NCI-H510A treated with DMSO at 0.1 percent for 48 hours (cell line): ENCODE measurements at regions not wholly inside any gene's neighbourhood (a gene's known extent, or its start where the extent isn't known, plus 50 kb on each side); places are given as distances from the start of the nearest gene placed in this dataset.
"Not testable (repeated sequence)": the region's sequence is repeated elsewhere in the genome, so short reads cannot be mapped to it uniquely, and the experiment has no call there.

Experiments used
- DNase-seq: peaks from one replicate; lab custom pipeline; 2025; lab: John Stamatoyannopoulos, UW

- no peak for DNase-seq
These were observed 369.9 kb upstream of the NRP1 start for GRCh38 chr10:33704214-33704830.

- DNase-seq = no peak
These were observed 369.2 kb upstream of the NRP1 start for GRCh38 chr10:33703501-33704213.

GRCh38 chr10:33698033-33698432, 363.6 kb upstream of the NRP1 start:
- no peak for DNase-seq

- DNase-seq = no peak
These were observed 362.5 kb upstream of the NRP1 start for GRCh38 chr10:33697016-33697415.

- DNase-seq = no peak
These were observed 361.1 kb upstream of the NRP1 start for GRCh38 chr10:33695536-33695935.

- not testable (repeated sequence) for DNase-seq
These were observed 356.1 kb upstream of the NRP1 start for GRCh38 chr10:33690536-33690935.

GRCh38 chr10:33688506-33688905, 354.0 kb upstream of the NRP1 start:
- DNase-seq = no peak

GRCh38 chr10:33684211-33684611, 349.7 kb upstream of the NRP1 start:
- DNase-seq = no peak

GRCh38 chr10:33681595-33681994, 347.1 kb upstream of the NRP1 start:
- DNase-seq = no peak

- DNase-seq = no peak
These were observed 345.6 kb upstream of the NRP1 start for GRCh38 chr10:33680036-33680435.

- DNase-seq = no peak
These were observed 342.3 kb upstream of the NRP1 start for GRCh38 chr10:33676606-33677339.

- DNase-seq = no peak
These were observed 340.6 kb upstream of the NRP1 start for GRCh38 chr10:33674986-33675599.

- DNase-seq = no peak
These were observed 340.0 kb upstream of the NRP1 start for GRCh38 chr10:33674491-33674890.

- no peak for DNase-seq
These were observed 339.5 kb upstream of the NRP1 start for GRCh38 chr10:33673839-33674415.

GRCh38 chr10:33669904-33670303, 335.4 kb upstream of the NRP1 start:
- DNase-seq = no peak

GRCh38 chr10:33666686-33667480, 332.4 kb upstream of the NRP1 start:
- no peak for DNase-seq

- DNase-seq = no peak
These were observed 331.0 kb upstream of the NRP1 start for GRCh38 chr10:33665501-33665900.

- no peak for DNase-seq
These were observed 329.6 kb upstream of the NRP1 start for GRCh38 chr10:33664070-33664469.

GRCh38 chr10:33661580-33662336, 327.3 kb upstream of the NRP1 start:
- DNase-seq = peak; percentile 78

GRCh38 chr10:33660329-33660728, 325.9 kb upstream of the NRP1 start:
- no peak for DNase-seq

- no peak for DNase-seq
These were observed 323.4 kb upstream of the NRP1 start for GRCh38 chr10:33657913-33658312.
